IPS-15b (cell line): ENCODE measurements at regions not wholly inside any gene's neighbourhood (a gene's known extent, or its start where the extent isn't known, plus 50 kb on each side); places are given as distances from the start of the nearest gene placed in this dataset.

Source experiments
- H3K27me3 ChIP-seq: one replicate; pipeline ENCODE4 v1.6.1; 2013; ENCODE audit warnings: low read length; ENCODE audit not compliant: control insufficient read depth, insufficient read depth
- H3K36me3 ChIP-seq: one replicate; pipeline ENCODE4 v1.6.1; 2013; ENCODE audit warnings: low read length; ENCODE audit not compliant: control insufficient read depth, insufficient read depth
- H3K4me1 ChIP-seq: one replicate; pipeline ENCODE4 v1.6.1; 2013; ENCODE audit warnings: mild to moderate bottlenecking, low read length; ENCODE audit not compliant: control insufficient read depth, insufficient read depth
- H3K4me3 ChIP-seq: one replicate; pipeline ENCODE4 v1.5.1; 2013; ENCODE audit warnings: low read depth, low read length
- H3K9ac ChIP-seq: one replicate; pipeline ENCODE4 v1.6.1; 2013; ENCODE audit warnings: low read depth, mild to moderate bottlenecking, low read length
- H3K9me3 ChIP-seq: one replicate; pipeline ENCODE4 v1.6.1; 2013; ENCODE audit warnings: mild to moderate bottlenecking, low read length; ENCODE audit not compliant: control insufficient read depth, insufficient read depth

GRCh38 chr1:29548091-29548490, 311.8 kb downstream of the PTPRU start:
- peaks cover 4% of the 10 kb centered on the region for H3K4me1 ChIP-seq
- no peak overlapping the region for H3K4me3 ChIP-seq
- no peak overlapping the region for H3K9ac ChIP-seq
- no peaks in the 10 kb centered on the region for H3K9me3 ChIP-seq
- no peaks in the 10 kb centered on the region for H3K36me3 ChIP-seq
- no peaks in the 10 kb centered on the region for H3K27me3 ChIP-seq

GRCh38 chr1:29547300-29547699, 311.0 kb downstream of the PTPRU start:
- Histone ChIP-seq H3K9ac (no peak overlapping the region), H3K4me3 (no peak overlapping the region), H3K4me1 (peaks cover 4% of the 10 kb centered on the region), H3K36me3 (no peaks in the 10 kb centered on the region), H3K9me3 (no peaks in the 10 kb centered on the region), H3K27me3 (no peaks in the 10 kb centered on the region)

- Histone ChIP-seq H3K27me3 (no peaks in the 10 kb centered on the region), H3K9me3 (no peaks in the 10 kb centered on the region), H3K4me3 (no peak overlapping the region), H3K9ac (no peak overlapping the region), H3K4me1 (peaks cover 4% of the 10 kb centered on the region), H3K36me3 (no peaks in the 10 kb centered on the region)
Observed at GRCh38 chr1:29546496-29546895, 310.2 kb downstream of the PTPRU start.

- Histone ChIP-seq H3K9ac (no peak overlapping the region), H3K36me3 (no peaks in the 10 kb centered on the region), H3K4me1 (no peaks in the 10 kb centered on the region), H3K27me3 (no peaks in the 10 kb centered on the region), H3K4me3 (no peak overlapping the region), H3K9me3 (no peaks in the 10 kb centered on the region)
Observed at GRCh38 chr1:29544406-29544805, 308.1 kb downstream of the PTPRU start.

- Histone ChIP-seq H3K9me3 (no peaks in the 10 kb centered on the region), H3K36me3 (no peaks in the 10 kb centered on the region), H3K9ac (no peak overlapping the region), H3K4me3 (no peak overlapping the region), H3K27me3 (no peaks in the 10 kb centered on the region), H3K4me1 (no peaks in the 10 kb centered on the region)
Observed at GRCh38 chr1:29543586-29543985, 307.3 kb downstream of the PTPRU start.

- Histone ChIP-seq H3K9ac (no peak overlapping the region), H3K9me3 (no peaks in the 10 kb centered on the region), H3K36me3 (no peaks in the 10 kb centered on the region), H3K4me3 (no peak overlapping the region), H3K27me3 (no peaks in the 10 kb centered on the region), H3K4me1 (no peaks in the 10 kb centered on the region)
Observed at GRCh38 chr1:29542548-29542947, 306.2 kb downstream of the PTPRU start.

GRCh38 chr1:29541631-29542030, 305.3 kb downstream of the PTPRU start:
- Histone ChIP-seq H3K4me1 (no peaks in the 10 kb centered on the region), H3K9ac (no peak overlapping the region), H3K27me3 (no peaks in the 10 kb centered on the region), H3K4me3 (no peak overlapping the region), H3K36me3 (no peaks in the 10 kb centered on the region), H3K9me3 (no peaks in the 10 kb centered on the region)

- Histone ChIP-seq H3K36me3 (no peaks in the 10 kb centered on the region), H3K9me3 (no peaks in the 10 kb centered on the region), H3K4me1 (no peaks in the 10 kb centered on the region), H3K27me3 (no peaks in the 10 kb centered on the region), H3K9ac (no peak overlapping the region), H3K4me3 (no peak overlapping the region)
Observed at GRCh38 chr1:29540801-29541357, 304.6 kb downstream of the PTPRU start.

- Histone ChIP-seq H3K36me3 (no peaks in the 10 kb centered on the region), H3K9ac (no peak overlapping the region), H3K4me1 (no peaks in the 10 kb centered on the region), H3K4me3 (no peak overlapping the region), H3K9me3 (no peaks in the 10 kb centered on the region), H3K27me3 (no peaks in the 10 kb centered on the region)
Observed at GRCh38 chr1:29539971-29540370, 303.6 kb downstream of the PTPRU start.

- H3K27me3 ChIP-seq, result no peaks in the 10 kb centered on the region
- no peaks in the 10 kb centered on the region for H3K36me3 ChIP-seq
- no peaks in the 10 kb centered on the region for H3K9me3 ChIP-seq
- H3K4me1 ChIP-seq, result no peaks in the 10 kb centered on the region
- no peak overlapping the region for H3K4me3 ChIP-seq
- no peak overlapping the region for H3K9ac ChIP-seq
Observed at GRCh38 chr1:29538586-29538985, 302.3 kb downstream of the PTPRU start.

- no peaks in the 10 kb centered on the region for H3K4me1 ChIP-seq
- H3K36me3 ChIP-seq, result no peaks in the 10 kb centered on the region
- H3K9ac ChIP-seq, result no peak overlapping the region
- H3K9me3 ChIP-seq, result peaks cover 7% of the 10 kb centered on the region
- no peaks in the 10 kb centered on the region for H3K27me3 ChIP-seq
- no peak overlapping the region for H3K4me3 ChIP-seq
Observed at GRCh38 chr1:29532751-29533150, 296.4 kb downstream of the PTPRU start.

GRCh38 chr1:29532285-29532684, 296.0 kb downstream of the PTPRU start:
- Histone ChIP-seq H3K9ac (no peak overlapping the region), H3K9me3 (peaks cover 7% of the 10 kb centered on the region), H3K27me3 (no peaks in the 10 kb centered on the region), H3K4me1 (no peaks in the 10 kb centered on the region), H3K36me3 (no peaks in the 10 kb centered on the region), H3K4me3 (no peak overlapping the region)
